HFFc6 (cell line): ENCODE measurements at regions not wholly inside any gene's neighbourhood (a gene's known extent, or its start where the extent isn't known, plus 50 kb on each side); places are given as distances from the start of the nearest gene placed in this dataset.

Experiments used
- DNase-seq: peaks from one replicate; pipeline ENCODE4 v3.0.0-alpha.2; 2018
- H3K27ac Mint-ChIP-seq: 2 replicates; pipeline ENCODE4 v1.8.0; 2020; ENCODE audit warnings: mild to moderate bottlenecking, mixed read lengths
- H3K27me3 Mint-ChIP-seq: 2 replicates; pipeline ENCODE4 v1.8.0; 2021; ENCODE audit warnings: mild to moderate bottlenecking, moderate library complexity, mixed read lengths; ENCODE audit not compliant: insufficient read depth
- H3K36me3 Mint-ChIP-seq: 2 replicates; pipeline ENCODE4 v1.8.0; 2021; ENCODE audit warnings: low read depth, mixed read lengths
- H3K4me1 Mint-ChIP-seq: 2 replicates; pipeline ENCODE4 v1.8.0; 2020; ENCODE audit warnings: low read depth, mixed read lengths
- H3K4me3 Mint-ChIP-seq: 2 replicates; pipeline ENCODE4 v1.8.0; 2020; ENCODE audit warnings: mild to moderate bottlenecking, moderate library complexity, mixed read lengths
- H3K9me3 Mint-ChIP-seq: 2 replicates; pipeline ENCODE4 v1.8.0; 2020; ENCODE audit warnings: mild to moderate bottlenecking, mixed read lengths
- TF ChIP-seq, protein P1 (sequence below): fragments of 200-600 bp; sonication (generic); IDR thresholded peaks from 2 replicates; pipeline ENCODE4 v1.5.0; 2021; ENCODE audit warnings: antibody characterized with exemption, mild to moderate bottlenecking

DNA sequence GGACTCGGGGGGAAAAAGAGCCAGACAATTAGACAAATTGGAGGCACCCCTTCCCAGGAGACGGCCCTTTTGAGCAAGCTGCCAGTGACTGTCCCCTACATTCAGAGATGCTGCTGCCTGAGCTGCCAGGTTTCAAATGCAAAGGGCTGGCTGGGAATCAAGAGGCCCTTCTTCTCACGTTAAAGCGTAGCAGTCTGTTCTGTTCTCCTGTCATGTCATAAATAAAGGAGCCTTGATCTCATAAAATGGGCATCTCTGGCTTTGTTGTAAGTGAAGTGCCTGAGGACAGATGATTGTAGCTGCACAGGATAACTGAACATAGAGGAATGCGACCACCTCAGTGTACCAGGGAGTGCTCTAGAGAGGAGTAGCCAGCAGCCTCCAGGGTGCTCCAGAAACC lies 917.9 kb downstream of the GRID1 start:
- TF ChIP-seq, protein P1, sequence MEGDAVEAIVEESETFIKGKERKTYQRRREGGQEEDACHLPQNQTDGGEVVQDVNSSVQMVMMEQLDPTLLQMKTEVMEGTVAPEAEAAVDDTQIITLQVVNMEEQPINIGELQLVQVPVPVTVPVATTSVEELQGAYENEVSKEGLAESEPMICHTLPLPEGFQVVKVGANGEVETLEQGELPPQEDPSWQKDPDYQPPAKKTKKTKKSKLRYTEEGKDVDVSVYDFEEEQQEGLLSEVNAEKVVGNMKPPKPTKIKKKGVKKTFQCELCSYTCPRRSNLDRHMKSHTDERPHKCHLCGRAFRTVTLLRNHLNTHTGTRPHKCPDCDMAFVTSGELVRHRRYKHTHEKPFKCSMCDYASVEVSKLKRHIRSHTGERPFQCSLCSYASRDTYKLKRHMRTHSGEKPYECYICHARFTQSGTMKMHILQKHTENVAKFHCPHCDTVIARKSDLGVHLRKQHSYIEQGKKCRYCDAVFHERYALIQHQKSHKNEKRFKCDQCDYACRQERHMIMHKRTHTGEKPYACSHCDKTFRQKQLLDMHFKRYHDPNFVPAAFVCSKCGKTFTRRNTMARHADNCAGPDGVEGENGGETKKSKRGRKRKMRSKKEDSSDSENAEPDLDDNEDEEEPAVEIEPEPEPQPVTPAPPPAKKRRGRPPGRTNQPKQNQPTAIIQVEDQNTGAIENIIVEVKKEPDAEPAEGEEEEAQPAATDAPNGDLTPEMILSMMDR, result no peak
- H3K27me3 Mint-ChIP-seq, result no peaks in the 10 kb centered on the region
- H3K4me3 Mint-ChIP-seq, result no peak overlapping the region
- no peak overlapping the region for H3K27ac Mint-ChIP-seq
- no peak for DNase-seq
- H3K36me3 Mint-ChIP-seq, result peaks cover 9% of the 10 kb centered on the region; the same call in 1 of the 2 replicates
- H3K9me3 Mint-ChIP-seq, result peaks cover 62% of the 10 kb centered on the region
- H3K4me1 Mint-ChIP-seq, result no peaks in the 10 kb centered on the region

DNA sequence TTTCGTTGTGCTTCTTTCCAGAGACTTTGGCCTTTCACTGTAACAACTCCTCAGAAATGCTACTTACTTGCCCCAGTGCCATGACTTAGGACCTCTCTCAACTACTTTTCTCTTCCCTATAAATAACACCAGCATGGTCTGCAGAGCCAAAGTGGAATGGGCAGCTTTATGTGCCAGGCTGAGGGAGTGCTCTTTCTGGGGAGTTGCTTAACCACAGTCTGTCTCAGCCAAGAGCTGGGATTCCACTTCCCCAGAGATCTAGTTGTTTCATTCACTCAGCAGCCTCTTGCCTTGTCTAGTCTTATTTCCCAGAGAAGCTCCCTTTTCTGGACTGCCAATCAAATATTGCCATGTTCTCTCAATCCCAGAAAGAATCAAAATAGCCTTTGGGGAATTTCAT lies 912.2 kb downstream of the GRID1 start:
- DNase-seq, result no peak
- no peaks in the 10 kb centered on the region for H3K27me3 Mint-ChIP-seq
- H3K4me1 Mint-ChIP-seq, result no peaks in the 10 kb centered on the region
- TF ChIP-seq, protein P1, result no peak
- H3K9me3 Mint-ChIP-seq, result peaks cover 76% of the 10 kb centered on the region
- H3K36me3 Mint-ChIP-seq, result no peaks in the 10 kb centered on the region
- H3K27ac Mint-ChIP-seq, result no peak overlapping the region
- H3K4me3 Mint-ChIP-seq, result no peak overlapping the region

DNA sequence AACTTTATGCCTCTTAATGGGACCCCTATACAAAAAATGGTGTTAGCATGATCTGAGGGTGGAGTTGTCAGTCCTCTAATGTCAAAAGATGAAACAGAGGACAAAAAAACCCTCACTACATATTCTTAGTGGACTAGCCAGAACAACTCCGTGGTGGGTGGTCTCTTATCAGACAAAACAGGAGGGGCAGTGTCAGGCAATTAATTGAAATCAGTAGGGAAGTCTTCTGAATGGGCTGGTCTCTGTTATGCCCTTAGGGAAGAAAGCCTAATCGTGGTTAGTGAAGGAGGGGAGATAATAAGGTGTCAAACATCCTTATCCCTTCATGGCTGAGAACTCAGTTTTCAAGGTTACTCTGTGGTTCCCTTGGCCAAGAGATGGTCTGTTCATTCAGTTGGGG lies 909.4 kb downstream of the GRID1 start:
- H3K27me3 Mint-ChIP-seq, result no peaks in the 10 kb centered on the region
- TF ChIP-seq, protein P1, result no peak
- DNase-seq, result no peak
- H3K27ac Mint-ChIP-seq, result no peak overlapping the region
- H3K9me3 Mint-ChIP-seq, result peaks cover 75% of the 10 kb centered on the region
- H3K36me3 Mint-ChIP-seq, result 0 out of 2 replicates have a peak, but pooled peaks cover 3% of the 10 kb centered on the region
- no peaks in the 10 kb centered on the region for H3K4me1 Mint-ChIP-seq
- no peak overlapping the region for H3K4me3 Mint-ChIP-seq

DNA sequence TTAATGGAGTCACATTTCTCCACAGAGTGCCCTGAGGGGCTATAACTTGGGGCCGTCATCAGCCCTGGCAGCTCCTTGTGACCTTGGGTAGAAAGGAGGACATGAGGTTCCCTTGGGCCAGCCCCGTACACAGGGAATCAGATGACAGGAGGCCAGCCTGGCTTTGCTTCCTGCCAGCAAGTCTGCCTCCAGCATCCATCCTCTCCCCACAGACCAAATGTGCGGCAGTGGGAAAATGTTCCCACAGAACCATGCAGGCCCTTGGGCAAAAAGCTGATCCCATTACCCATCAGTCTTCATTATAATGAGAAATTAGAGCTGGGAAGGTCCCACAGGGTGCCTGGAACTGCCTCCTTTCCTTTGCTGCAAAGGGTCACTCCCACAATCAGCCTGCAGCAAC lies 908.3 kb downstream of the GRID1 start:
- TF ChIP-seq, protein P1, result no peak
- no peak for DNase-seq
- H3K27ac Mint-ChIP-seq, result no peak overlapping the region
- no peaks in the 10 kb centered on the region for H3K27me3 Mint-ChIP-seq
- H3K4me3 Mint-ChIP-seq, result no peak overlapping the region
- no peaks in the 10 kb centered on the region for H3K4me1 Mint-ChIP-seq
- 0 out of 2 replicates have a peak, but pooled peaks cover 3% of the 10 kb centered on the region for H3K36me3 Mint-ChIP-seq
- H3K9me3 Mint-ChIP-seq, result peaks cover 73% of the 10 kb centered on the region

DNA sequence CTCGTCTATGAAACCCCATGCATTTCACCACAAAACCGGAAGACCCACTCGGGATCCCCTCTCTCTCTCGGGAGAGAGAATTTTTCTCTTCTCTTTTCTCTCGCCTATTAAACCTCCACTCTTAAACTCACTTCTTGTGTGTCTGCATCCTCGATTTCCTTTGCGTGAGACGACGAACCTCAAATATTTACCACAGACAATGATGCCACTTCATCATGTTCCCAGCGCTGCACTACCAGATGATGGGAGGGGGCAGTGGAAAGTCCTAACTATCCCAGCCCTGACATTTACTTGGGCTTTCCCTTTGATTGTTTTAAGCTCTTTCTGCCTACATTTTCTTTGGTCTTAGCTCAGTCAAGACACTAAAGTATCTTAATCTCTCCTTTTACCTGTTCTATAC lies 906.7 kb downstream of the GRID1 start:
- no peaks in the 10 kb centered on the region for H3K27me3 Mint-ChIP-seq
- H3K36me3 Mint-ChIP-seq, result peaks cover 3% of the 10 kb centered on the region; the same call in 1 of the 2 replicates
- no peaks in the 10 kb centered on the region for H3K4me1 Mint-ChIP-seq
- TF ChIP-seq, protein P1, result no peak
- no peak overlapping the region for H3K4me3 Mint-ChIP-seq
- peaks cover 80% of the 10 kb centered on the region for H3K9me3 Mint-ChIP-seq
- H3K27ac Mint-ChIP-seq, result no peak overlapping the region
- no peak for DNase-seq

DNA sequence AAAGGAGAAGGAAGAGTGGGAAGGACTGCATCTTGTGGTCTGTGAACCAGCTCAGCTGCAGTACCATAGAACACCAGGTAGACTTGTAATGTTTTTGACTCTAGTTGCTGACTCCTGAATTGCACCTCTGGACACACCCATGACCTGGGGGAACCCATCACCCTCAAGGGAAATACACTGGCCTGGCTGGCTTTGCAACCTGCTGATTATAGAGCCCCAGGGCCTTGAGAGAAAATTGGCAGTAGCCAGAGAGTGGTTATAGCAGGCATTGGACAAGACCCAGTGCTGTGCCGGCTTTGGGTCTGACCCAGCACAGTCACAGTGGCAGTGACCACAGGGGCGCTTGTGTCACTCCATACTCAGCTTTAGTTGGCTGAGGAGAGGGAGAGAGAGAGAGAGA lies 902.3 kb downstream of the GRID1 start:
- no peaks in the 10 kb centered on the region for H3K4me1 Mint-ChIP-seq
- peaks cover 60% of the 10 kb centered on the region for H3K9me3 Mint-ChIP-seq
- H3K27me3 Mint-ChIP-seq, result no peaks in the 10 kb centered on the region
- H3K36me3 Mint-ChIP-seq, result peaks cover 3% of the 10 kb centered on the region; the same call in 1 of the 2 replicates
- TF ChIP-seq, protein P1, result no peak
- H3K27ac Mint-ChIP-seq, result no peak overlapping the region
- H3K4me3 Mint-ChIP-seq, result no peak overlapping the region
- no peak for DNase-seq
